HG03558 (cell line): ENCODE measurements at regions not wholly inside any gene's neighbourhood (a gene's known extent, or its start where the extent isn't known, plus 50 kb on each side); places are given as distances from the start of the nearest gene placed in this dataset.

Source experiments
- ATAC-seq: cut with Tn5 transposase; IDR thresholded peaks from one replicate; pipeline ENCODE4 v1.9.1; 2021; ENCODE audit warnings: moderate number of reproducible peaks; ENCODE audit not compliant: unreplicated experiment; ENCODE audit errors: extremely low read depth

DNA sequence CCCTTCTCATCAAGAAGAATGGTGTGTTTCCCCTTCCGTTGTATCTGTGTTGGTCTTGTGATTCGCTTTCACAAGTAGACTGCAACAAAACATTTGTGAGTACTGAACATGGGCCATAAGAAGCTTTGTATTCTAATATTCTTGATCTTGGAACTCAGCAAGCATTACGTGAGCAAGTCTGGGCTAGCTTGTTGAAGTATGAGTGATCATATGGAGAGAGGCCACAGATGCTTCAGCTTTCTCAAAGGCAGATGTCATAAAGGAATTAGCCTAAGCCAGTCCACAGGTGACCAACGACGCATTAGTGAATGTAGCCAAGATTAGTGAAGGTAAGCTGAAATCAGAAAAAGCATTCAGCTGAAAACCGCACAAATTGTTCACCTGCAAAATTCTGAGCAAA lies 609.6 kb upstream of the NEGR1 start:
- ATAC-seq: no peak

GRCh38 chr1:72885841-72886240 lies 603.5 kb upstream of the NEGR1 start:
- no peak for ATAC-seq

- no peak for ATAC-seq
Observed at GRCh38 chr1:72885017-72885416, 602.7 kb upstream of the NEGR1 start.

- ATAC-seq: no peak
Observed at GRCh38 chr1:72869873-72870272, 587.5 kb upstream of the NEGR1 start.

DNA sequence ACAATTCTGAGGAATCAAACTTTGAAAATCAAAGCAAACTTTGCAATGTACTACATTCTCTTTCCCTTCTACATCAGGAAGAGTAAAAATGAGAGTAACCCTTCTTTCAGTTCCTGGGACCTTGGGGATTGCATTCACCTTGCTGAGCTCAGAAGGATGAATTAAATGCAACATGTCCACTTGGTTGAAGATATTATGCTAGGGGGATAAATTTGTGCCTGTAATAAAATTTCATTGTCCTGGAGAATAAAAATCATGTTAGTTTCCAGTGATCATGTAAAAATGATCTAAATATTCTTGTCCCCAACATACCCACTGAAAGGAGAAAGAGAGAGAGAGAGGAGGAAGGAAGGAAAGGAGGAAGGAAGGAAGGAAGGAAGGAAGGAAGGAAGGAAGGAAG lies 587.1 kb upstream of the NEGR1 start:
- no peak for ATAC-seq

DNA sequence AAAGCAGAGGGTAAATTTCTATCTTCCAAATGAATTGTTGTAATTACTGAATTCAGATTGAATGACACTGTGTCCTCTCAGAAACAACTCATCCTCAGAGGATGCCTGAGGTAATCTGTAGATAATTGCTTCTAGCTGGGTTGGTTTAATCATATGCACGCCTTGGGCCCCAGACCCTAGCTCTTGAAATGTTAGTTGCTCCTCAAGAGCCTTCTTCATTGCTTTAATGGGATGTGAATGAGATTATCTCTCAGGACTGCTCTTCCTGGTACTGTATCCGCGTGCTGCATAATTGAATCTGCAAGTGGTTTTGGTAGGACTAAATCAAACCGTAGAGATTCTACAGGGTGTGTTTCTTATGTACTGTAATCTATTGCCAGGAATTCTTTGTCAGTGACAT lies 569.3 kb upstream of the NEGR1 start:
- ATAC-seq: no peak

DNA sequence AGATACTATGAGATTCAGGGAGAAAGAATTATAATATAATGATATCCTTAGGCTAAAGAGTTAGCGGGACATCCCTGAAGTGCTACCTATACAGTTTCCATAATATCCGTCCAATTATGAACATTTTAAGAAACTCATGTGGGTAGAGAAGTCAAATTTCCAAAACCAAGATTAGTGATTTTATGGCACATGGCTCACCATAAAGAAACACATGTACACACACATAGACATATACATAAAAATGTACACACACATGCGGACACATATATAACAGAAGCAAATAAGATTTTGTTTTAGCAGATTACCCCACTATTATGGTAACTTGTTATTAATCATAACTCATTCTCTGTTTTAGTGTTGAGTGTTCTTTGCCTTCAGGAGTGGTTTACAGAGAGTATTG lies 566.7 kb upstream of the NEGR1 start:
- no peak for ATAC-seq

- no peak for ATAC-seq
Observed at GRCh38 chr1:72847651-72848050, 565.3 kb upstream of the NEGR1 start.

DNA sequence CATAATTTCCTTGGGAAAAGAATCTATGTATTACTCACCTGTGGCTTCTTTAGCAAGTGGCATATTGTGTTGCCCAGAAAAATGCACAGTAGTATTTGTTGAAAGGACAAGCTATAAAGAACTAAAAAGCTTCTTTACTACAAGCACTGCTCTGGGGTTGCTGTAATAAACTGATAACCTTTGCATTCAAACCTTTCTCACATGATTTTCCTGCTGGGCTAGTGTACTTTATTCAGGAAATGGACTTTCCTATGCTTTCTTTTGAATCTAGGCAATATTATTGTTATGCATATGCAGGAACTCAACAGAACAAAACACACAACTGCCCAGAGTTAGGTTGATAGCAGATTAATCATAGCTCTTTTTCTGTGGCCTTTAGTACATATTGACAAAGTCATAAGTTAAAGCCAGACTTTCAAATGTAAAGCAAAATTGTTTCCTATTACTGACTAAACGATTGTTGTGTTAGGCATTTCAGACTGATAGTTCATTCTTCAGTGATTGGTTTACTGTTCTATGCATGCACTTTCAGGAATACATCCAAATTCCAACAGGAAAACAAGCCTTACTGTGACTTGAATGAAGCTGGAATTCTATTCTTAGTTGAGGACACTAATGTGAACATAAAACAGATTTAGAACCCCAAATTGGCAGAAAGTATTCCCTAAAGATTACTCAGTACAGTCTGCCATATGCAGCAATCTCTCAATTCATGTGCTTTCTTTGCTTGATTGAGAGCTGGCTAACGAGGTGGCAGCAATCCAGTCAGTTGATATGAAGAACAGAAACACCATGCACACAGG lies 564.3 kb upstream of the NEGR1 start:
- no peak for ATAC-seq

DNA sequence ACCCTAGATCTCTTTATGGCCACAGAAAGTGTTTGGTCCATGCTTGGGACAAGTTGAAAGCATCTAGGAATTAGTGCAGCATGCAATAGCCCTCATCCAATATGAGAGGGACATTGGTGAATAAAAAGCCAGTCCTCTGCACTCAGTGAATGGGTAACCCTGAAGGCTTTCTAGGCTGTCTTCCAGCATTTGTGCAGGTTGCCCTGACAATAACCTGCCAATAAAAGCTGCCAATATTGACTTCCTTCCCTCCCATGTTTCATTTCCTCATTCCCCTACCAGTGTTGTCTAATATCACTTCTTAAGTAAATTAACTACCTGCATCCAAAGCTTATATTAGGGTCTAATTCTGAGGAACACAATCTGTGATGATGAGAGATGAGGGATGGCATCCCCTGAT lies 563.6 kb upstream of the NEGR1 start:
- no peak for ATAC-seq

DNA sequence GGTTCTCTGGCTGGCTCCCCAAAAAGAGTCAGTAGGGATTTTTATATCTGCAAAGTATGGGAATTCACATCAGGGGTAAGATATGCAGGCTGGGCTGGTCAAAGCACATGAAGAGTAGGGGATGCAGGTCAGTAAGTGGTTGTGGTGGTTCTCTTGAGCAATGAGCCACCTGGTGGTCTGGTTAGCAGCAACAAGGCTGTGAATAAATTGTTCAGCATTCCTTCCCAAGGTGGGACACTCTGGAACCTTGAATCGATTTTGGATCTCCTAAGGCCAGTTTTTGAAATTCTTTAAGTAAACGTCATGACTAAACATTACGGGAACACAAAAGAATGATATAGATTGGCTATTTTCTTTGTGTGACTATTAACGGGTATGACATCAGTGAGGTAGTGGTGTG lies 563.0 kb upstream of the NEGR1 start:
- ATAC-seq: no peak

DNA sequence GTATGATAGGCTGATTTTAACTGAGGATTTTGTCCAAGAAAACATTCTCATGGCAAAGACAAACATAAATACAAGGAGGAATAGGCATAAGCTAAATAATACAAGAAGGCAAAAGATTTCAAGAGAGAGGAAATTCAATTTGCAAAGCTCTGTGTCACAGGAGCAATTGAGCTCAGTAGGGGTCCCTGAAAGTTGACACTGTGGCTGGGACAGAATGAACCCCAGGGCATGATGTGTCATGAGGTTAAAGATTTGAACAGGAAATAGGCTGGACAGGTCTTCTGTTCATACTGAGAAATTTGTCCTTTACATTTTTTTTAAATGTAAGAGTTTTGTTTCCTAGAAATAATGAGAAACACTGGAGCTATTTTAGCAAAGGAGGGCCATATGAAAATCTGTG lies 555.4 kb upstream of the NEGR1 start:
- ATAC-seq: no peak

GRCh38 chr1:72830606-72831390 lies 548.5 kb upstream of the NEGR1 start:
- no peak for ATAC-seq

GRCh38 chr1:72827278-72827677 lies 544.9 kb upstream of the NEGR1 start:
- ATAC-seq: no peak

DNA sequence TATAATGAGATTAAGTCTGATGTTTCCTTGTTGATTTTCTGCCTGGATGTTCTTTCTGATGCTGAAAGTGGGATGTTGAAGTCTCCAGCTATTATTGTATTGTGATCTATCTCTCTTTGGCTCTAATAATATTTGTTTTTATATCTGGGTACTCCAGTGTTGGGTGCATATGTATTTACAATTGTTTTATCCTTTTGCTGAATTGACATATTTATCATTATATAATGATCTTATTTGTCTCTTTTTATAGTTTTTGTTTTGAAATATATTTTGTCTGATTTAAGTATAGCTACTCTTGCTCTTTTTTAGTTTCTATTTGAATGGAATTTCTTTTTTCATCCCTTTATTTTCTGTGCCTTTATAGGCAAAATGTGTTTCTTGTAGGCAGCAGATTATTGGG lies 522.2 kb upstream of the NEGR1 start:
- ATAC-seq: no peak

- no peak for ATAC-seq
Observed at GRCh38 chr1:72781038-72781437, 498.7 kb upstream of the NEGR1 start.

- ATAC-seq: no peak
Observed at GRCh38 chr1:72780212-72780611, 497.9 kb upstream of the NEGR1 start.

- ATAC-seq: no peak
Observed at GRCh38 chr1:72777918-72778317, 495.6 kb upstream of the NEGR1 start.

GRCh38 chr1:72763481-72763880 lies 481.1 kb upstream of the NEGR1 start:
- ATAC-seq: no peak

- ATAC-seq: no peak
Observed at GRCh38 chr1:72759486-72759885, 477.1 kb upstream of the NEGR1 start.

- ATAC-seq: no peak
Observed at GRCh38 chr1:72757843-72758242, 475.5 kb upstream of the NEGR1 start.

GRCh38 chr1:72745413-72745812 lies 463.1 kb upstream of the NEGR1 start:
- ATAC-seq: no peak
